AG04449 (cell line): ENCODE measurements at regions not wholly inside any gene's neighbourhood (a gene's known extent, or its start where the extent isn't known, plus 50 kb on each side); places are given as distances from the start of the nearest gene placed in this dataset.
"Not testable (repeated sequence)": the region's sequence is repeated elsewhere in the genome, so short reads cannot be mapped to it uniquely, and the experiment has no call there.

Experiments used
- CTCF ChIA-PET: fragments of 350-600 bp; formaldehyde crosslinking; extraction: SDS; loops from one replicate; lab custom pipeline; 2021; ENCODE audit warnings: antibody characterized with exemption; lab: Yijun Ruan, JAX
- POLR2A ChIA-PET: fragments of 400-600, 350-600 bp; formaldehyde crosslinking; extraction: SDS; loops from one replicate; lab custom pipeline; 2020; ENCODE audit warnings: antibody characterized with exemption, inconsistent platforms; lab: Yijun Ruan, JAX
- DNase-seq: peaks from one replicate; pipeline ENCODE4 v3.0.0-alpha.2; 2010; ENCODE audit warnings: low read depth, low spot score
- H3K4me3 ChIP-seq: 2 replicates; pipeline ENCODE4 v1.5.1; 2011; ENCODE audit warnings: low read depth, mild to moderate bottlenecking, control low read depth, low read length
- TF ChIP-seq, protein P1 (sequence below): IDR thresholded peaks from one replicate; pipeline ENCODE4 v1.5.1; 2011; ENCODE audit warnings: mild to moderate bottlenecking, moderate library complexity, low read length, control low read depth, inconsistent platforms; ENCODE audit not compliant: insufficient read depth; ENCODE audit errors: missing control alignments

DNA sequence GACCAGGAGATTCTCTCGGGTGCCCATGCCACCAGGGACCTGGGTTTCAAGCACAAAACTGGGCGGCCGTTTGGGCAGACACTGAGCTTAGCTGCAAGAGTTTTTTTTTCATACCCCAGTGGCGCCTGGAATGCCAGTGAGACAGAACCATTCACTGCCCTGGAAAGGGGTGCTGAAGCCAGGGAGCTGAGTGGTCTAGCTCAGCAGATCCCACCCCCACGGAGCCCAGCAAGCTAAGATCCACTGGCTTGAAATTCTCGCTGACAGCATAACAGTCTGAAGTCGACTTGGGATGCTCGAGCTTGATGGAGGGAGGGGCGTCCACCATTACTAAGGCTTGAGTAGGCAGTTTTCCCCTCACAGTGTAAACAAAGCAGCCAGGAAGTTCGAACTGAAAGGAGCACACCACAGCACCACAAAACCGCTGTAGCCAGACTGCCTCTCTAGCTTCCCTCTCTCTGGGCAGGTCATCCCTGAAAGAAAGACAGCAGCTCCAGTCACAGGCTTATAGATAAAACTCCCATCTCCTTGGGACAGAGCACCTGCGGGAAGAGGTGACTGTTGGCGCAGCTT is 157.7 kb downstream of the GIPC2 start:
- POLR2A ChIA-PET, DNase-seq, H3K4me3 ChIP-seq: not testable (repeated sequence)
- CTCF ChIA-PET, result interaction anchor here (1.4 kb wide), 1 partner anchor 21 kb away, joined by 3 read pairs; no protein-coding TSS in a partner anchor

DNA sequence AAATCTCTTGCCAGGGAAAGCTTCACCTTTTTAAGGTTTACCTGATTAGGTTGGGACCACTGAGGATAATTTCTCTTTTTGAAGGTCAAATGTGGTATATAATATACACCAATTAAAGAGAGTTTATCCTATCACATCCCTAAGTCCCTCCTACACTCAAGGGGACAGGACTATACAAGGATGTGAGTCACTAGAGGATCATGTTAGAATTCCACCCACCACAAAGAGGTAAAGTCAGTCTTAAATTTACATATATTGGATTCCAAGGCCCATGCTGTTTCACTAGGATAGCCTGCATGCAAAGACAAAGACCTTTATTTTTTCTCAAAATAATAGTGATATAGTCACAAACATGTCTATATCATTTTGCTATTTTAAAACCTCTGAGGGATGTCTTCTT is 164.4 kb downstream of the GIPC2 start:
- DNase-seq, result no peak
- TF ChIP-seq, protein P1, sequence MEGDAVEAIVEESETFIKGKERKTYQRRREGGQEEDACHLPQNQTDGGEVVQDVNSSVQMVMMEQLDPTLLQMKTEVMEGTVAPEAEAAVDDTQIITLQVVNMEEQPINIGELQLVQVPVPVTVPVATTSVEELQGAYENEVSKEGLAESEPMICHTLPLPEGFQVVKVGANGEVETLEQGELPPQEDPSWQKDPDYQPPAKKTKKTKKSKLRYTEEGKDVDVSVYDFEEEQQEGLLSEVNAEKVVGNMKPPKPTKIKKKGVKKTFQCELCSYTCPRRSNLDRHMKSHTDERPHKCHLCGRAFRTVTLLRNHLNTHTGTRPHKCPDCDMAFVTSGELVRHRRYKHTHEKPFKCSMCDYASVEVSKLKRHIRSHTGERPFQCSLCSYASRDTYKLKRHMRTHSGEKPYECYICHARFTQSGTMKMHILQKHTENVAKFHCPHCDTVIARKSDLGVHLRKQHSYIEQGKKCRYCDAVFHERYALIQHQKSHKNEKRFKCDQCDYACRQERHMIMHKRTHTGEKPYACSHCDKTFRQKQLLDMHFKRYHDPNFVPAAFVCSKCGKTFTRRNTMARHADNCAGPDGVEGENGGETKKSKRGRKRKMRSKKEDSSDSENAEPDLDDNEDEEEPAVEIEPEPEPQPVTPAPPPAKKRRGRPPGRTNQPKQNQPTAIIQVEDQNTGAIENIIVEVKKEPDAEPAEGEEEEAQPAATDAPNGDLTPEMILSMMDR, result no peak
- POLR2A ChIA-PET, result no interaction called here
- CTCF ChIA-PET, result no interaction called here
- H3K4me3 ChIP-seq, result no peak overlapping the region

- TF ChIP-seq, protein P1, result no peak
- DNase-seq, result no peak
- ChIA-PET POLR2A (no interaction called here), CTCF (no interaction called here)
- no peak overlapping the region for H3K4me3 ChIP-seq
Observed at GRCh38 chr1:78211483-78212092, 165.8 kb downstream of the GIPC2 start.

DNA sequence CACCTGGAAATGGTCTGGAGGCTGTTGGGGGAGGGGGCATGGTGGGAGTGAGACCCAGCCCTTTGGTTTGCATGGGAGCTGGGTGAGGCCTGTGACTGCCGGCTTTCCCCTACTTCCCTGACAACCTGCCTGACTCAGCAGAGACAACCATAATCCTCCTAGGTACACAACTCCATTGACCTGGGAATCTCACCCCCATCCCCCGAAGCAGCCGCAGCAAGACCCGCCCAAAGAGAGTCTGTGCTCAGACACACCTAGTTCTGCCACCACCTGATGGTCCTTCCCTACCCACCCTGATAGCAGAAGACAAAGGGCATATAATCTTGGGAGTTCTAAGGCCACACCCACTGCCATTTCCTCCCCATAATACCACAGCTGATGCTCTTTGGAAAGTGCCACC is 168.6 kb downstream of the GIPC2 start:
- no peak for DNase-seq
- ChIA-PET CTCF (no interaction called here), POLR2A (no interaction called here)
- no peak overlapping the region for H3K4me3 ChIP-seq
- TF ChIP-seq, protein P1, result no peak

- POLR2A ChIA-PET, result no interaction called here
- CTCF ChIA-PET, result no interaction called here
- TF ChIP-seq, protein P1, result no peak
- no peak overlapping the region for H3K4me3 ChIP-seq
- no peak for DNase-seq
Observed at GRCh38 chr1:78222225-78222959, 176.6 kb downstream of the GIPC2 start.

- TF ChIP-seq, protein P1, result no peak
- POLR2A ChIA-PET, result no interaction called here
- no peak for DNase-seq
- H3K4me3 ChIP-seq, result no peak overlapping the region
- CTCF ChIA-PET, result no interaction called here
Observed at GRCh38 chr1:78222960-78223358, 177.2 kb downstream of the GIPC2 start.
